ENCODE measurements at regions not wholly inside any gene's neighbourhood (a gene's known extent, or its start where the extent isn't known, plus 50 kb on each side); places are given as distances from the start of the nearest gene placed in this dataset.

DNA sequence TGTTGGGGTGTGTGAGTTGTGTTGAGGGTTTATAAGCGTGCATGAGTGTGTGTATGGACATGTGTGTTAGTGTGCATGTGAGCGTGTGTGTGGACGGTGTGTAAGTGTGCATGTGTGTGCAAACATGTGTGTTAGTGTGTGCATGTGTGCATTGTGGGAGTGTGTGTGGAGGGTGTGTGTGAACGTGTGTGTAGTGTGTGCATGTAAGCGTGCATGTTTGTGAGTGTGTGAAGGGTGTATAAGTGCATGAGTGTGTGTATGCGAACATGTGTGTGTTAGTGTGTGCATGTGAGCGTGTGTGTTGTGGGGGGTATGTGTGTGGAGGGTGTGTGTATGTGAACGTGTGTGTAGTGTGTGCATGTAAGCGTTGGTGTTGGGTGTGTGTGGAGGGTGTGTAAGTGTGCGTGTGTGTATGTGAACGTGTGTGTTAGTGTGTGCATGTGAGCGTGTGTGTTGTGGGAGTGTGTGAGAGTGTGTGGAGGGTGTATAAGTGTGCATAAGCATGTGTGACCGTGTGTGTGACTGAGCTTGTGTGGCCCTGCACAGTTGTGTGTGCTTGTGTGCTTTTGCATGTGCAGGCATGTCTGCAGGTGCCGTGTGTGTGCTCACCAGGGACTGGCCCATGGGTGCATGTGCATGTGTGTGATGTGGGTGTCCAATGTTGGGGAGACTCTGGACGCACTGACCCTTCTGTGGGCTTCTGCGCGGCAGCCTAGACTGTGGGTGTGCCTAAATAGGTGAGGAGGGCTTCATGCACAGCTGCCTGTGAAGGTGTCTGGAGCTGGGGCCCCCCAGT is 866.2 kb downstream of the TBC1D22A start:
- TF ChIP-seq POLR2AphosphoS5 (IDR thresholded peaks at IDR 0.05): no peak
- TF ChIP-seq POLR2A (IDR thresholded peaks at IDR 0.05): no peak
- TF ChIP-seq, protein P1, sequence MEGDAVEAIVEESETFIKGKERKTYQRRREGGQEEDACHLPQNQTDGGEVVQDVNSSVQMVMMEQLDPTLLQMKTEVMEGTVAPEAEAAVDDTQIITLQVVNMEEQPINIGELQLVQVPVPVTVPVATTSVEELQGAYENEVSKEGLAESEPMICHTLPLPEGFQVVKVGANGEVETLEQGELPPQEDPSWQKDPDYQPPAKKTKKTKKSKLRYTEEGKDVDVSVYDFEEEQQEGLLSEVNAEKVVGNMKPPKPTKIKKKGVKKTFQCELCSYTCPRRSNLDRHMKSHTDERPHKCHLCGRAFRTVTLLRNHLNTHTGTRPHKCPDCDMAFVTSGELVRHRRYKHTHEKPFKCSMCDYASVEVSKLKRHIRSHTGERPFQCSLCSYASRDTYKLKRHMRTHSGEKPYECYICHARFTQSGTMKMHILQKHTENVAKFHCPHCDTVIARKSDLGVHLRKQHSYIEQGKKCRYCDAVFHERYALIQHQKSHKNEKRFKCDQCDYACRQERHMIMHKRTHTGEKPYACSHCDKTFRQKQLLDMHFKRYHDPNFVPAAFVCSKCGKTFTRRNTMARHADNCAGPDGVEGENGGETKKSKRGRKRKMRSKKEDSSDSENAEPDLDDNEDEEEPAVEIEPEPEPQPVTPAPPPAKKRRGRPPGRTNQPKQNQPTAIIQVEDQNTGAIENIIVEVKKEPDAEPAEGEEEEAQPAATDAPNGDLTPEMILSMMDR (IDR thresholded peaks at IDR 0.05 in 8 of 11, conservative IDR thresholded peaks at IDR 0.05 in 3 of 11): no peak
- Histone ChIP-seq H3K4me1 (no peaks in the 10 kb centered on the region), H3K9me3 (peaks cover 0 to under 1% (median 0%) of the 10 kb centered on the region in 8 donors), H3K27ac (no peak overlapping the region), H3K27me3 (replicated peaks in 1 of 7) (peaks cover 0 to 54% (median 0%) of the 10 kb centered on the region in 7 donors), H3K36me3 (no peaks in the 10 kb centered on the region), H3K4me3 (no peak overlapping the region)
- no peak for DNase-seq
- 92 to 97% (median 94%) methylated on average over 17 of the region's 17 CpGs for WGBS, 5 donors
- intact Hi-C loops (cut with DNase I; ENCODE audit: low total_unique reads): no loop called here

GRCh38 chr22:47627556-47628253 is 865.3 kb downstream of the TBC1D22A start:
- H3K4me1 ChIP-seq: no peaks in the 10 kb centered on the region
- H3K9me3 ChIP-seq: no peaks in the 10 kb centered on the region
- 47 to 66% (median 56%) methylated on average over 17 of the region's 17 CpGs for whole genome bisulfite sequencing, 5 donors
- H3K36me3 ChIP-seq: no peaks in the 10 kb centered on the region
- TF ChIP-seq, protein P1 (IDR thresholded peaks at IDR 0.05 in 8 of 11, conservative IDR thresholded peaks at IDR 0.05 in 3 of 11): no peak
- DNase-seq: no peak
- peaks cover 0 to 64% (median 0%) of the 10 kb centered on the region in 7 donors for H3K27me3 ChIP-seq (replicated peaks in 1 of 7)
- H3K27ac ChIP-seq: no peak overlapping the region
- H3K4me3 ChIP-seq: no peak overlapping the region
- intact Hi-C loops (cut with DNase I; ENCODE audit: low total_unique reads): no loop called here

DNA sequence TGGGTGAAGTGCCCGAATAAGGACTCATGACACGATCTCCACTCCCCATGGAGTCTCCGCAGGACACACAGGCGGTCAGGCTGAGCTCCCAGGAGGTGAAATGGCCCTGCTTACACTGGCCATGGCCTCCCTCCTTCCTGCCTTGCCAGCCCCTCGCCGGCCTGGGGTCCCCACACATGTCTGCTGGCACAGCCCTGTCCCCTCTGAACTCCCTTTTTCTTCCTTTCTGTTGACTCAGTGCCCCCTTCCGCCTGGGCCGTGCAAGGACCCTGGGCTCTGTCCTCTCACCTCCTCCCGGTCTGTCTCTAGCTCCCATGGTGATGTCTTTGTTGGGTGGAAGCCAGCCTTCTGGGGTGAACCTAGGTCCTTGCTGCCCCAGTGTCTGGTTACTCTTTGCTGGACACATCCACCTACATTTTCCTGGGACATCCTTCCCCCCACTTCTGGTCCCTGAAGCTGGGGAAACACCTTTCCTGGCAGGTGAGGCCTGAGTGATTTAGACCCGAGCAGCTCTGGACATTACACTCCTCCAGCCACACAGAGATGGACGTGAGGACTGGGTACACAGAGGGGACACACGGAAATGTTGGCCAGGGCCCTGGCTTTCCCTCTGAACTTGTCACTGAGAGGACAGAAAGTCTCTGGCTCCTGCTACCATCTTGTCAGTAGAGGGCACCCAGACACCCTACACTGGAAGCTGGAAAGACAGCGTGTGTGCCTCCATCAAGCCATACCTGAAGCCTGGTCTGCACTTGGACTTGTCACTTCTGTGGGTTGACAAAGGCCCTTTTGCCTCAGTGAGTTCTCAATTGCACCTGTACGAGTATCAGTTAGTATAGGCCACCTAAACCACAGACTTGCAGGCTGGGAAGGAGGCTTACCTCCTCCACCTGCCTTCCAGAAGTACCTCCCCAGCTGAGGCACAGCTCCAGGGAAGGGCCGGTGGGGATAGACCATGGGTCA is 864.3 kb downstream of the TBC1D22A start:
- WGBS, 5 donors: 73 to 84% (median 82%) methylated on average over 14 to 15 of the region's 15 CpGs
- no peak overlapping the region for H3K27ac ChIP-seq
- H3K9me3 ChIP-seq: no peaks in the 10 kb centered on the region
- no peaks in the 10 kb centered on the region for H3K4me1 ChIP-seq
- peaks cover 0 to 68% (median 0%) of the 10 kb centered on the region in 7 donors for H3K27me3 ChIP-seq (replicated peaks in 1 of 7)
- no peak for TF ChIP-seq POLR2AphosphoS5 (IDR thresholded peaks at IDR 0.05)
- TF ChIP-seq POLR2A (IDR thresholded peaks at IDR 0.05): no peak
- TF ChIP-seq, protein P1 (IDR thresholded peaks at IDR 0.05 in 8 of 11, conservative IDR thresholded peaks at IDR 0.05 in 3 of 11): no peak
- H3K36me3 ChIP-seq: no peaks in the 10 kb centered on the region
- intact Hi-C loops (cut with DNase I; ENCODE audit: low total_unique reads): no loop called here
- DNase-seq: no peak
- no peak overlapping the region for H3K4me3 ChIP-seq

Data from spleen (tissue), 11 donors.